ENCODE measurements at regions not wholly inside any gene's neighbourhood (a gene's known extent, or its start where the extent isn't known, plus 50 kb on each side); places are given as distances from the start of the nearest gene placed in this dataset.
"Not testable (repeated sequence)": the region's sequence is repeated elsewhere in the genome, so short reads cannot be mapped to it uniquely, and the experiment has no call there.

- ATAC-seq; DNase-seq (ENCODE audit: low spot score); intact Hi-C loops (cut with DNase I): not testable (repeated sequence)
These were observed 109.3 kb upstream of the RASGEF1B start for GRCh38 chr4:81580994-81581374.

- ATAC-seq (no peak), DNase-seq (ENCODE audit: low spot score) (no peak)
- intact Hi-C loops (cut with DNase I) = no loop called here
These were observed 108.8 kb upstream of the RASGEF1B start for GRCh38 chr4:81580346-81580993.

- no peak for ATAC-seq
- intact Hi-C loops (cut with DNase I) = no loop called here
These were observed 105.7 kb upstream of the RASGEF1B start for GRCh38 chr4:81577392-81577791.

GRCh38 chr4:81574991-81575390, 103.3 kb upstream of the RASGEF1B start:
- no peak for DNase-seq (ENCODE audit: low spot score)
- intact Hi-C loops (cut with DNase I) = no loop called here
- ATAC-seq = no peak

More at GRCh38 chr4:81577392-81577791, 105.7 kb upstream of the RASGEF1B start:
- DNase-seq (ENCODE audit: low spot score) = no peak

- intact Hi-C loops (cut with DNase I) = no loop called here
- DNase-seq (ENCODE audit: low spot score) = no peak
- no peak for ATAC-seq
These were observed 102.1 kb upstream of the RASGEF1B start for GRCh38 chr4:81573840-81574239.

- intact Hi-C loops (cut with DNase I) = no loop called here
- no peak for ATAC-seq
- DNase-seq (ENCODE audit: low spot score) = no peak
These were observed 100.7 kb upstream of the RASGEF1B start for GRCh38 chr4:81572402-81572801.

- intact Hi-C loops (cut with DNase I) = no loop called here
- no peak for ATAC-seq
These were observed 99.4 kb upstream of the RASGEF1B start for GRCh38 chr4:81571105-81571504.

GRCh38 chr4:81566161-81566591, 94.5 kb upstream of the RASGEF1B start:
- DNase-seq (ENCODE audit: low spot score) (no peak), ATAC-seq (peak; percentile 80)
- intact Hi-C loops (cut with DNase I) = no loop called here

More at GRCh38 chr4:81571105-81571504, 99.4 kb upstream of the RASGEF1B start:
- no peak for DNase-seq (ENCODE audit: low spot score)

GRCh38 chr4:81565142-81565870, 93.6 kb upstream of the RASGEF1B start:
- peak; percentile 98 for ATAC-seq
- intact Hi-C loops (cut with DNase I) = no loop called here
- DNase-seq (ENCODE audit: low spot score) = peak; percentile 93

- ATAC-seq (no peak), DNase-seq (ENCODE audit: low spot score) (no peak)
- intact Hi-C loops (cut with DNase I) = no loop called here
These were observed 92.3 kb upstream of the RASGEF1B start for GRCh38 chr4:81564025-81564424.

GRCh38 chr4:81562093-81562492, 90.4 kb upstream of the RASGEF1B start:
- intact Hi-C loops (cut with DNase I) = no loop called here
- no peak for ATAC-seq
- DNase-seq (ENCODE audit: low spot score) = no peak

- DNase-seq (ENCODE audit: low spot score) = no peak
- no peak for ATAC-seq
- intact Hi-C loops (cut with DNase I) = no loop called here
These were observed 85.6 kb upstream of the RASGEF1B start for GRCh38 chr4:81557306-81557705.

GRCh38 chr4:81555489-81555888, 83.8 kb upstream of the RASGEF1B start:
- ATAC-seq (no peak), DNase-seq (ENCODE audit: low spot score) (no peak)
- intact Hi-C loops (cut with DNase I) = no loop called here

- DNase-seq (ENCODE audit: low spot score) = no peak
- no peak for ATAC-seq
- intact Hi-C loops (cut with DNase I) = no loop called here
These were observed 80.4 kb upstream of the RASGEF1B start for GRCh38 chr4:81552086-81552485.

GRCh38 chr4:81550388-81550859, 78.7 kb upstream of the RASGEF1B start:
- peak; percentile 80 for ATAC-seq
- no peak for DNase-seq (ENCODE audit: low spot score)
- intact Hi-C loops (cut with DNase I) = no loop called here

- intact Hi-C loops (cut with DNase I) = no loop called here
- ATAC-seq = peak; percentile 45
These were observed 78.3 kb upstream of the RASGEF1B start for GRCh38 chr4:81549984-81550383.

GRCh38 chr4:81546777-81547176, 75.1 kb upstream of the RASGEF1B start:
- DNase-seq (ENCODE audit: low spot score) = no peak
- ATAC-seq = no peak
- intact Hi-C loops (cut with DNase I) = no loop called here

More at GRCh38 chr4:81549984-81550383, 78.3 kb upstream of the RASGEF1B start:
- no peak for DNase-seq (ENCODE audit: low spot score)

- ATAC-seq = no peak
- intact Hi-C loops (cut with DNase I) = no loop called here
- DNase-seq (ENCODE audit: low spot score) = no peak
These were observed 69.6 kb upstream of the RASGEF1B start for GRCh38 chr4:81541161-81541945.

GRCh38 chr4:81538716-81539427, 67.2 kb upstream of the RASGEF1B start:
- ATAC-seq = peak; percentile 39
- DNase-seq (ENCODE audit: low spot score) = no peak
- intact Hi-C loops (cut with DNase I) = no loop called here
